GM19324 (cell line): ENCODE measurements at regions not wholly inside any gene's neighbourhood (a gene's known extent, or its start where the extent isn't known, plus 50 kb on each side); places are given as distances from the start of the nearest gene placed in this dataset.

Experiments used
- ATAC-seq: cut with Tn5 transposase; IDR thresholded peaks from one replicate; pipeline ENCODE4 v1.9.1; 2021; ENCODE audit warnings: mild to moderate bottlenecking, moderate library complexity; ENCODE audit not compliant: unreplicated experiment, low FRiP score

DNA sequence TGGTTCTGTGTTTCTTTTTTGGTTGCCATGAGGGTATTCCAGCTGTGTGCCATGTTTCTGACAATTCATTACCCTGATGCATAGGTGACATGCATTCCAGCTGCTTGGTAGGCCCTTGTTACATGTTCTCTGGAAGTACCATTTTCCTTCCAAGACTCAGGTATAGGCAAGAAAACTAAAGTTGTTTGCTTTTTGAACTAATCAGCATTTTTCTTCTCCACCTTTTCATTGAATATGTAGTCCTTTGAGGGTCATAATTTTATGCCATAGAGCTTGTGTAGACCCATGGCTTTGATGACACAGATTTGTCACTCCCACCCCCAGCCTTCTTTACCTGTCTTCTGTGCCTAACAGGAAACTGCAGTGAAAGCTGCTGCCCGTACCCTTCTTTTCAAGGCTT, 339.2 kb downstream of the MED10 start:
- ATAC-seq = no peak

DNA sequence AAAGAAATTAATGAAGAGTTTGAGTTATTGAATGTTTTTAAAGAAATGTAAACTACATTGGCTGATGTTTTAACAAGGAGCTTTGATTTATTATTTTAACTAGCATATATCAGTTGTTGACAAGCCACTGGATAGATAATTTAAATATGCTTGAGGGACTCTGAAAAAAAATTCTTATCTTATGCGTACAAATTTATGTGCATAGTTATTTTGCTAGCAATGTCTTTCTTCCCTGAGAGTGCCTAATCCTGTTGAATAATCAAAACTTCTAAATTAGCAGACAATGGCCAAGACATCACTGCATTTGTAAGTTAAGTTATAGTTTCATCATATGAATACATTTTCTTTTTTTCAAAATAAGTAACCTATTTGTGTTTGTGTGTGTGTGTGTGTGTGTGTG, 342.3 kb downstream of the MED10 start:
- no peak for ATAC-seq

DNA sequence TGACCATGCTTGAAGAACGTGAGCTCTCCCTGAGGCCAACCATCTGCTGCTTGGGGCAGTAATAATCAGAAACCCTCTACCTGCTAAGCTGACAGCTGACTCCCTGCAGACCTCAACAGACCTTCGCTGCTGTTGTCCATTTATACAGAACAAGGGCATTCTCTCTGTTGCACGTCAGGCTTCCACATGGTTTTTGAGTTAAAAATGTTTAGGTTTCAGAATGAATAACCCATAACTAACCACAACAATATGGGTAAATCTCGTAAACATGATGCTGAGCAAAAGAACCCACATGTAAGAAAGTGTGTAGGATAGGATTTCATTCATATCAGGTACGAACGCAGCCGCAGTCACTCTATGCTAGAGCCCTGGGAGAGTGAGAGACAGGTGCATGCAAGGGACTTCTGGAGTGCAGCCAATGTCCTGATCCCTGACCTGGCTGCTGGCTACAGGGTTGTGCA, 348.5 kb downstream of the MED10 start:
- no peak for ATAC-seq

DNA sequence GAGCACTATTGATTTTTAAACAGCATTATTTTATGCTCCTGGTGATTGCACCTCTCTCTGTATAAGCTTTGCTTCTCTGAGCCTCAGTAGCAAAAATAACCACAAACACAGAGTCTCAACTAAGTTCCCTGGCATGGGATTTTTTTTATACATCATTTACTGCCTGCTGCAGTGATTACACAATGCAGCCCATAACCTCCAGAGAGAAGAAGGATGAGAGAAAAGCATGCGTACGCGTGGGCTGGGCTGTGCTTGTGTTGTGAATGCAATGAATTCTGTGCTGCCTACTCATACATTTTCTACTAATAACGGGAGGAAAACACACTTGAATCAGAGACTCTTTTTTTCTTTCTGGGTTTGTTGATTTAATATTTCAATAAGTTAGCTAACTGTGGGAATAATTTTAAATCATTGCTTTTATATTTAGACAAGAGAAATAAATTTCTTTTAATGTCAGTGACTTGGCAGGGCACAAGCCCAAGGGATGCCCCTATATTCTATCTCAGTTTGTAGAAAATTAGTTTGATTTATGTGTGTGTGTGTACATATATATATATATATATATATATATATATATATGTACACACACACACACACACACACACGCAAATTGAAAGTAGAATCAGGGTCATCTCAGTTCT, 351.5 kb downstream of the MED10 start:
- no peak for ATAC-seq

DNA sequence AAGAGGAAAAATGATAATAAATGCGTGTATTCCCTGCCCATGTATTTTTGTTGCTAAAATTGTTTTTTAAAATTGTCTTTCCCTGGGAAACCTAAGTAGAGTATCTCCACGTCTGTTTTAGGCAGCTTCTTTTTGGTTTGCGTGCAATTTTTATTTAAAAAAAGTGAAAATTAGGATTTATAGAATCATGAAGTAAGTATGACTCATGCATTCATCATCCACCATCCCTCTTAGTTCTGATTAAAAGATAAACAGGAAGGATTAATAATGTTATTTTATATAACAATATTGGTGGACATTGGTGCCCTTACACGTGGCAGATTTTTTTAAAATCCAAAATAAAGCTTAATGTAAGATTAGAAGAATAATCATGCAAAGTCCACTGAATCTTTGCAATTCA, 358.7 kb downstream of the MED10 start:
- ATAC-seq = no peak

DNA sequence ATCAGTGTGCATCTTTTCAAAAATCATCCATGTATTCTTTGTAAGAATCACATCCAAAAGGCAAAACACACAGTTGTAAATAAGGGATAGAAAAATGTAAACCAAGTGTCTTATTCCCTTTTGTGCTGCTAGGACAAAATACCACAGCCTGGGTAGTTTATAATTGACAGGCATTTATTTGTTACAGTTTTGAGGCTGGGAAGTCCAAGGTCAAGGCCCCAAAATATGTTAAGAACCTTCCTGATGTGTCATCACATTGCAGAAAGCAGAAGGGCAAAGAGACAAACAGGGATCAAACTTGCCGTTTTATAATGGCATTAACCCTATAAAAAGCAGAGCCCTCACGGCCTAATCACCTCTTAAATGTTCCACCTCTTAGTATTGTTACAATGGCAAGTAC, 364.8 kb downstream of the MED10 start:
- ATAC-seq = no peak

DNA sequence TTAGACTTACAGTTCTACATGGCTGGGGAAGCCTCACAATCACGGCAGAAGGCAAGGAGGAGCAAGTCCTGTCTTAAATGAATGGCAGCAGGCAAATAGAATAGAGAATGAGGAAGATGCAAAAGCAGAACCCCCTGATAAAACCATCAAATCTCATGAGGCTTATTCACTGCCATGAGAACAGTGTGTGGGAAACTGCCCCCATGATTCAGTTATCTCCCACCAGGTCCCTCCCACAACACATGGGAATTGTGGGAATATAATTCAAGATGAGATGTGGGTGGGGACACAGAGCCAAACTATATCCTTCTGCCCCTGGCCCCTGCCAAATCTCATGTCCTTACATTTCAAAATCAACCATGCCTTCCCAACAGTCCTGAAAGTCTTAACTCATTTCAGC, 367.1 kb downstream of the MED10 start:
- ATAC-seq = no peak

DNA sequence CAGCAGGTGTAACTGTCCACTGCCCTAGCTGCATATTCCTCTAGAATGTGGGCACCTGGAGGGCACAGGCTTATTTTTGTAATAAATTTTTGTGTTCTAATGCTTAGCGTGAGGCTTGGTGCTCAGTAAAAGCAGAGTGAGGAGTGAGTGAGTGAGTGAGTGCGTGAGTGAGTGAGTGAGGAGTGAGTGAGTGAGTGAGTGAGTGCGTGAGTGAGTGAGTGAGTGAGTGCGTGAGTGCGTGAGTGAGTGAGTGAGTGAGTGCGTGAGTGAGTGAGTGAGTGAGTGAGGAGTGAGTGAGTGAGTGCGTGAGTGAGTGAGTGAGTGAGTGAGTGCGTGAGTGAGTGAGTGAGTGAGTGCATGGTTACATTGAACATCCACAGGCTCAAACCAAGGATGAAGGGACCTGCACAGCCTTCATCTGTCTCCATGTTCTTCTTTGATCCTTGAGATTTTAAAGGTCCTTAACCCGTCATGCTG, 371.5 kb downstream of the MED10 start:
- no peak for ATAC-seq

DNA sequence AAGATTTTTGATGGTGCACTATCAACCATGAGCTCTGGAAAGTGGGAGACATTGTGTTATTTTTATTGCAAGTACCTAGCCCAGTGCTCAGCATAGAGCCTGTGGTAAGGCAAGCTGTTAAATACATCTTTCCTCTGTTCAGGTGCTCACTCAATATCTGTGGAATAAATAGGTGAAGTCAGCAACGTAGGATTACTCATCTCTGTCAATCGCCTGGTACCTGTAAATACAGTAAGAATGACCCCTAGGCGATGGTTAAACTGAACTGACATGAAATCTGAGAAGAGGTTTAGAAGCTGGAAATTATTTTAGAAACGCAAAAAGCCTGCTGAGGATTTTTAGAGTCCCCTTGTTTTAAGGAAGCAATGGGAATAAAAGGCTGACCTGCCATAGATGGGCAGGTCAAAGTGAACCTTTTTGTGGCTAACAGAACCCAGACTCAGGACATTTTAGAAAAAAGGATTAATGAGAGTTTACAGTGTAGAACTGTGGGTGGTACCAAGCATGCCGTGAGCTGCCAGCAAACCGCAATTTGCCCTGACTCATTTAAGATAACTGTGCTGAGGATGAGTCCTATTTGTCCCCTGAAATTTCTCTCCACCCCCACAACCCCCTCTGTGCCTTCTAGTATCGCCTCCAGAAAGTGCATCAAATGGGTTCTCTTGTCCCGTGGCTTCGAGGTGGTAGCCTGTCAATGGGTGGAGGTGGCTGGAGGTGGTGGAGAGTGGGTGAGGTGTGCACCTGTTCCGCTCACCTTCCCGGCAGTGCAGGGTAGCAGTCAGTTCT, 375.1 kb downstream of the MED10 start:
- ATAC-seq = no peak

DNA sequence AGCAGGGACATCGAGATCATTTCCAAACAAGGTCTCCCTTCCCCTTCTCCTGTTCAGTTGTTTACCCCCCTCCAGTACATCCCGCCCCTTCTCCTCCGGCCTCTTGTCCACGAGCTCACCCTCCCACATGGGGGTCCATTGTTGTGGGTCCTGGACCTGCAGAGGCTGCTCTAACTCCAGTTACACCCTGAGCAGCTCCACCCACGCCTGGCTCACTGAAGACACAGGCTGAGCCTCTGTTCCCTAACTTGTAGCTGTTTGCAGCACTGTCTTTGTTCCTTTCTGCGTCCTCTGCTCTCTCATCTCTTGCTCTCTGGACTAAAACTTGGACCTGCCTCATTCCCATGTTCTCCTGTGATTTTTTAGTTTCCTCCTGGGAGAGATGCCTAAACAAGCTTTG, 377.5 kb downstream of the MED10 start:
- ATAC-seq = no peak

DNA sequence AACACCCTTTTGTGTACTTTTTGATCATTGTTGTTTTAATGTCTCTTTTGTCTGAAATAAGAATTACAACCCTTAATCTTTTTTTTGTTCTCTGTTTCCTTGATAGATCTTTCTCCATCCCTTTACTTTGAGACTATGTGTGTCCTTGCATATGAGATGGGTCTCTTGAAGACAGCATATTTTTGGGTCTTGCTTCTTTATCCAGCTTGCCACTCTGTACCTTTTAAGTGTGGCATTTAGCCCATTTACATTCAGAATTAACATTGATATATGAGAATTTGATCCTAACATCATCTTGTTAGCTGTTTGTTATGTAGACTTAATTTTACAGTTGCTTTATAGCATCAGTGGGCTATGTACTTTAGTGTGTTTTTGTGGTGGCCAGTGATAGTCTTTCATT, 382.5 kb downstream of the MED10 start:
- no peak for ATAC-seq

DNA sequence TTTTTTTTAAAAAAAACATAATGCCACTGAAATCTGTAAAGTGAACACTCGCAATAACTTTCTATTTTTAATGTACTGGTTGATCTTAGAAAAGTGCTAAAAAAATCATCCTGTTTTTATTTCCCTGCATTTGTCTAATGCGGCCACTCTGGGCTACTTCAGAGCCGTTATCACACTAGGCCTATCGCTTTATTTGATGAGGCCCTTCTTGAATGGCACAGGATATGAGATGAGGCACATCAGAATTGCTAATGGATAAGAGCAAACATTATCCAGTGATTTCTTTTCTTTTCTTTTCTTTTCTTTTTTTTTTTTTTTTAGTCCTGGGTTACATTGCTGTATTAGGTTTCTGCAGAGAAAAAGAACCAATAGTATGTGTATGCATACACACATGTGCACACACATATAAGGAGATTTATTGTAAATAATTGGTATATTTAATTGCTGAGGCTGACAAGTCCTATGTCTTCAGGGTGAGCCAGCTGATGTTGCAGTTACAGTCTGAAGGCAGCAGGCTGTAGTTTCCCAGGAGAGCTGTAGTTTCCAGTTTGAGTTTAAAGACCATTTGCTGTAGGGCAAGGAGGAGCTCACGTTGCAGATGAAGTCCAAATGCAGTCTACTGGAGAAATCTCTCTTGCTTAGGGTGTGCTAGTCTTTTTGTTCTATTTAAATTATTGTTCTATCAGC, 391.7 kb downstream of the MED10 start:
- no peak for ATAC-seq

DNA sequence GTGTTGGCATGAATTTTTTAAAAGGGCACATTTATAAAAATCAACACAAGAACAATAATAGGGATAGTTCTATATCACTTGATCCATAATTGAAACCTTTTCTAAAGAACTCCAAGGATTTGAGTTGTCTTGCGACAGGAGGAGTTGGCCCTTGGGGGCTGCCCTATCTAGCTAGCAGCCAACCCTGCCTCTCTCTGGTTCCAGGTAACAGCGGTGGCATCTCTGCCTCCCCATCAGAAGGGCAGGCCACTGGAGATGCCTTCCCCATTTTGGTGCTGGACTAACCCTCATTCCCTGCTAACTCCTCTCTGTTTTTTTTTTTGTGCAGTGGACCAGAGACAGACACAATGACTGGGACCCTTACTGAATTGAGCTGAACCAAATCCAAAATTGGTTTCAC, 393.0 kb downstream of the MED10 start:
- ATAC-seq = no peak

DNA sequence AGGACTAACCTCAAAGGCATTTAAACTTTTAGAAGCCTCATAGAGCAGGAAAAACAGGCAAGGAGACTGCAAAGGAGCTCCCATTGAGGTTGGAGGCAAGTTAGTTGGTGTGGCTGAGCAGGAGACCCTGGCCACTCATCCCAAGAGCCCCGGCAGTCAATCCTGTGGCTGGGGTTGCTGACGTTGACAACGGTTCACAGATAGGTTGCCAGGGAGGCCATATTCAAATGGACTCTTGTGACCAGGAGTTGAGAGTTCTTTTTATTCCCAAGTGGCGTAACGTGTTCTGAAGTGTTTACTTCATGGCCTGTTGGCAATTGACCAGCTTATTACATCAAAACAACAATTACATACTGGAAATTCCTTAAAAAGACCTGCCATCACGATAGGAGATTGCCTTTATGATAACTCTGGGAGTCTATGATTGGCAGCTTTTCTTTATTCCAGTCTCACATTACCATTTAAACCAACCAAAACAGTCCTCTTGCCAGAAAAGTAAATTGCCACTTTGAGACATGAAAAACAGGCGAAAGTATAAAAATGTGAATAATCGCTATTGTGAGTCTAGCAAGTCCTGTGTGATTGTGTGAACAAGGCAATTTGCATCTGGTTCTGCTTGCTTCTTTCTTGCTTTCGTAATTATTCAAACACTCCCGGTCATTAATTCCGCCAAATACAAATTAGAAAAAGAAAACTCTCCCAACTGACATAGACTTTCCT, 394.9 kb downstream of the MED10 start:
- no peak for ATAC-seq

DNA sequence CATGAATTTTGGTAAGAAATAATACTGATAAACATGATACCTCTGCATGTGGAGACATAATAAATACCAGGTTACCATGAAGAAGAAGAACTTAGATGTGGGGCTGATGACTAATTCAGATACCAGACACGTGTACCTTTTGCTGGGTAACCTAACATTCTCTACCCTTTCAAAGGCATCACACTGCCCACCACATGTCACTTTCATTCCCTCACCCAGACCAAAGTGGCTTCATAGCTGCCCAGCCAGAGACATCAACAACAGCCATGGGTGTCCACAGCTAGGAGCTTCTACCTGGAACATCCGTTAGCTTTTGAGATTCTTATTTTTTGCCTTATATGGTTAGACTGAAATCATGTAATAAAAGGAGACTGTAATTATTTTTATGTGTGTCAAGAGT, 396.8 kb downstream of the MED10 start:
- ATAC-seq = no peak

DNA sequence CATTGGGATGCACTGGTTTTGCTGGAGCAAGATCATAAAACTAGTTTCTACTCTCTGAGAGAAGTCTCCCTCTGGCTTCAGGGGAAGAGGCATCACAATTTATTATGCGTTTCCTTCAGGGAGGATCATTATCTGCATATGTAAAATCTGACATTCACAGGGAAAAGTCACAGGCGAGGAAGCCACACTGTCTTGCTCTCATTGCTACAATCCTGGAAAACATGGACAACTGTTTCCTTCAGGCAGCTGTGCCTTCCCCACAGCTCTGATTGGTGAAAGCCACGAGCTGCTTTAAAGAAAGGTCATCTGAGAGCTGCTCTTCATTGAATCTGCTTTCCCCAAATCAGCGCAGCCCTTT, 397.8 kb downstream of the MED10 start:
- ATAC-seq = no peak

DNA sequence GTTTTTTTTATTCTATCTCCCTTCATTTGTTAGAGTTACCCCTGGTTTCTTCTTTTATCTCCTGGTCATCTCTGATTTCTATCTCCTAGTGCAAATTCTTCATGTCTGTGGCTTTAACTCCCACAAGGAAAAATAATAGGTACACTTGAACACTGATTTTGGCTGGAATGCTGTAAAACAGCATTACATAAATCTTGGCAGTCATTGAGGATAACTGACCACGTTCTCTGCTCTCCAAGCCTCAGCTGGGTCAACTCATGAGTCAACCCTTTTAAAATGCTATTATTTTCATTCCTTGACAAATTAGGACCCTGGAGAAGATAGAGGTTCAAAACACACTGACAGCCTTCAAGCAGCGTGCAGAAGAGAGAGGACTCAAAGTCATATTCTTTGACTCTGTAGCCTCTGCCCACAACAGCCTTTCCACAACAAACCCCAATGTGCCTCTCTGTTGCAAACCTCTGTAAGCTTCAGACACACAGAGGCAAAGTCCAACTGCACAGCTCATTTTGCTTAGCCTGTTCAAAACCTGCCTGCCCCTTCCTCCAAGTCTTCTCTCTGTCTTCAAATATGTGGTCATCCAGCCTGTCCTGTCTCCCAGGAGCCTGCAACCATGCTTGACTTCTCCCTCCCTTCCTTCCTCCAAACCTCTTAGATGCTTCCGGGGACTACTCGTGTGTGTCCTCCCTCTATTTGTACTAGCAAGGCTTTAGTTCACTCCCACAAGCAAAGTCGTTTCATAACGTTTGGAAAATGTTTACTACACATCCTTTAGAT, 398.4 kb downstream of the MED10 start:
- no peak for ATAC-seq

DNA sequence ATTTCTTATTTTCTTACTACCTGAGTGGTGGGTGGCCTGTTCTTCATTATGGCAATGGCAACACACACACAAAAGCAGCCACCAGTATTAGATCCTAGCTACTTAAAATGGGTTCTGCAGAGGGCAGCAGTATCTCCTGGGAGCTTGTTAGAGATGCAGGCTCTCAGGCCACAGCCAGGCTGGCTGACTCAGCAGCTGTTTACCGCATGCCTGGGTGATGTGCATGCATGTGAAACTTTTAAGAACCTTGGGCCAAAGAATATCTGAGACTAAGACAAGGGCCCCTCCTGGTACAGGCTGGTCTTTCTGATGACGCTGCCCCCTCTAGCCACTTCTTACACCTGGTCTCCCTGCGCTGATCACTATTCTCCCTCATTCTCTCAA, 399.0 kb downstream of the MED10 start:
- ATAC-seq = no peak

DNA sequence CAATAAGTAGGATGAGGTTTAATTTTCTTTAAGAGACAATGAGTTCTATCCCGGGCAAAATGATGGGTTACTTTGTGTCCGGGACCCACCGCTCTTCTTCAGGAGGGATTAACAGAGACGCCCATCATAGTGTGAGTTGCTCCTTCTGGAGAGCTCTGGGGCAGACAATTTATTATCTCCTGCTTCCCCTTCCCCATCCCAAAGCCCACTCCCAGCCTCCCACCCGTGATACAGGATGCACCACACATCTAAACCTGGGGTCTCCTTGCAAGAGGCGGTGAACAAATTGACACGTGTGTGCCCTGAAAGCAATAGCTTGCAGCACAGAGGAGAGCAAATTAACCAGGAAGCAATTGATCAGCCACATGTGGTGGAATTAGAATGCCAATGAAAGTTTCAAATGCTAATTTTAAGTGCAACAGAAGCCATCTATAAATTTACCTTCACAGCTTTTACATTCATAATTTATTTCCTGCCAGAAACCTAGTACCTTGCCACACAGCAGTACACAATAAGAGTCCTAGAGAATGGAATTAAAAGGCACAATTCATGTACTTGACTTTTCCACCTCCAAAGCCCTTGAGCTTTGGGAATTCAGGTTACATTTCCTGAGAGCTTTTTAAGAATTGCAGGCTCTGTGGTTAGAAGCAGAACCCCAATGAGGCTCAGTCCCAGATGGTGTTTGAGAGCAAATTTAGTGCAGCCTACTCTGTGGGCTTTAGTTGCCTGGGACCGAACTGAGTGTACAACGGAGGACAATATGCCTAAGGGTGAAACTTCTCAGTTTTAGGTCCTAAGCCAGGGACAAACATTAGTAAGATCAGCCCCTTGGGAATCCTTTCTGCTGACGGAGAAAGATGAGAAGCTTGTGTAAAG, 399.6 kb downstream of the MED10 start:
- no peak for ATAC-seq
